Calu3 (cell line): ENCODE measurements at regions not wholly inside any gene's neighbourhood (a gene's known extent, or its start where the extent isn't known, plus 50 kb on each side); places are given as distances from the start of the nearest gene placed in this dataset.

Experiments
- BruUV-seq: library from RNA; stranded (reverse); fragments of 400-500 nt; replicated peaks from 2 replicates; lab custom pipeline; 2021; lab: Mats Ljungman, UMichigan
- CTCF ChIA-PET: fragments of 300-600 bp; sonication (Branson Sonifier 250); formaldehyde crosslinking; loops from one replicate; lab custom pipeline; 2022; ENCODE audit warnings: antibody characterized with exemption; lab: Charles Lee
- DNase-seq: peaks from one replicate; pipeline ENCODE4 v3.0.0; 2022
- H3K27ac Mint-ChIP-seq: one replicate; pipeline ENCODE4 v1.8.0; 2022; ENCODE audit warnings: mixed read lengths; ENCODE audit not compliant: unreplicated experiment
- H3K27me3 Mint-ChIP-seq: one replicate; pipeline ENCODE4 v1.8.0; 2022; ENCODE audit warnings: mixed read lengths; ENCODE audit not compliant: unreplicated experiment
- H3K36me3 Mint-ChIP-seq: one replicate; pipeline ENCODE4 v1.8.0; 2022; ENCODE audit warnings: mild to moderate bottlenecking, moderate library complexity, mixed read lengths; ENCODE audit not compliant: insufficient read depth, unreplicated experiment
- H3K4me1 Mint-ChIP-seq: one replicate; pipeline ENCODE4 v1.8.0; 2022; ENCODE audit warnings: mild to moderate bottlenecking, low read depth, mixed read lengths; ENCODE audit not compliant: unreplicated experiment
- H3K4me3 Mint-ChIP-seq: one replicate; pipeline ENCODE4 v1.8.0; 2022; ENCODE audit warnings: mild to moderate bottlenecking, low read depth, moderate library complexity, mixed read lengths; ENCODE audit not compliant: unreplicated experiment
- H3K9me3 Mint-ChIP-seq: one replicate; pipeline ENCODE4 v1.8.0; 2022; ENCODE audit warnings: low read depth, mixed read lengths; ENCODE audit not compliant: unreplicated experiment
- intact Hi-C: fragments of 100-400 bp; cut with micrococcal nuclease; formaldehyde crosslinking; loops from one replicate; pipeline ENCODE4 v1.10.0; 2022; ENCODE audit not compliant: unreplicated experiment
- TF ChIP-seq, protein P1 (sequence below): fragments of 200-600 bp; IDR thresholded peaks from one replicate; pipeline ENCODE4 v1.8.0; 2022; ENCODE audit warnings: antibody characterized with exemption; ENCODE audit not compliant: unreplicated experiment

DNA sequence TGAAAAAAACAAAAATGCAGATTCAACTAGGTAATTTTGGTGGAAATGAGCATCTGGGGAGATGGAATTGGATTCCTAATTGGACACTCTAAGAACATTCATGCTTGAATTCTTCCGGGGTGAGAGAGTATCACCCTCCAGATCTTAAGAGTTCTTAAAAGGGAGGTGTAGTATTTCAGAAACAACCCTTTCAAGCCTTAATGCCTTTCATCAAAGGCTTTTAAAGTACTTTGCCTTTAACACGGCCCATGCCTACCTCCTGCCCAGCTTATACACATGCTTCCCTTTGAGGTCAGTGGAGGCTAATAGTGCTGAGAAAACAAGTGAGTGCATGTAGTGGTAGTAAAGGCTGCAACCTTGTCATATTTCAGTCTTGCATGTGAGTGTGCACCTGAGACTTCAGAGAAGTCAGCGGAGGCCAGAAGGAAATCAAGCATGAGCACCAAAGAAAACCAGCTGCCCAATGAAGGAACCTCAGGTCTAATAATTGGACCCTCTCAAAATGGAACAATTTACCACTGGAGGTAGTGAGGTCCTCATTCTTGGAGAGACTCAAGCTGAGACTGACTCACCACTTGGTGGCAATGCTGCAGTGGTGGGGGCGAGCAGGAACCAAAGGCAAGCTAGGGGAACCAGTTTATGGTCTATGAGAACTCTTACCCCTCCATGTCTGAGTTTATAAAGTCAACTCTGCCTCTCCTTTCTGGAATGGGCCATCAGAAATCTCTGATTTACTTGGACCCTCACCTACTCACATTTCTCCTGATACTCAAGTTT lies 98.4 kb upstream of the GDNF start:
- CTCF ChIA-PET: interaction anchor here (0.6 kb wide), 1 partner anchor 271 kb away, joined by 3 read pairs; no protein-coding TSS in a partner anchor
- DNase-seq: no peak
- intact Hi-C loops: no loop called here
- no TSS peak for BruUV-seq
- TF ChIP-seq, protein P1, sequence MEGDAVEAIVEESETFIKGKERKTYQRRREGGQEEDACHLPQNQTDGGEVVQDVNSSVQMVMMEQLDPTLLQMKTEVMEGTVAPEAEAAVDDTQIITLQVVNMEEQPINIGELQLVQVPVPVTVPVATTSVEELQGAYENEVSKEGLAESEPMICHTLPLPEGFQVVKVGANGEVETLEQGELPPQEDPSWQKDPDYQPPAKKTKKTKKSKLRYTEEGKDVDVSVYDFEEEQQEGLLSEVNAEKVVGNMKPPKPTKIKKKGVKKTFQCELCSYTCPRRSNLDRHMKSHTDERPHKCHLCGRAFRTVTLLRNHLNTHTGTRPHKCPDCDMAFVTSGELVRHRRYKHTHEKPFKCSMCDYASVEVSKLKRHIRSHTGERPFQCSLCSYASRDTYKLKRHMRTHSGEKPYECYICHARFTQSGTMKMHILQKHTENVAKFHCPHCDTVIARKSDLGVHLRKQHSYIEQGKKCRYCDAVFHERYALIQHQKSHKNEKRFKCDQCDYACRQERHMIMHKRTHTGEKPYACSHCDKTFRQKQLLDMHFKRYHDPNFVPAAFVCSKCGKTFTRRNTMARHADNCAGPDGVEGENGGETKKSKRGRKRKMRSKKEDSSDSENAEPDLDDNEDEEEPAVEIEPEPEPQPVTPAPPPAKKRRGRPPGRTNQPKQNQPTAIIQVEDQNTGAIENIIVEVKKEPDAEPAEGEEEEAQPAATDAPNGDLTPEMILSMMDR: no peak
- no peaks in the 10 kb centered on the region for H3K36me3 Mint-ChIP-seq
- no peak overlapping the region for H3K4me3 Mint-ChIP-seq
- no peak overlapping the region for H3K27ac Mint-ChIP-seq
- H3K4me1 Mint-ChIP-seq: no peaks in the 10 kb centered on the region
- H3K9me3 Mint-ChIP-seq: no peaks in the 10 kb centered on the region
- peaks cover 68% of the 10 kb centered on the region for H3K27me3 Mint-ChIP-seq

DNA sequence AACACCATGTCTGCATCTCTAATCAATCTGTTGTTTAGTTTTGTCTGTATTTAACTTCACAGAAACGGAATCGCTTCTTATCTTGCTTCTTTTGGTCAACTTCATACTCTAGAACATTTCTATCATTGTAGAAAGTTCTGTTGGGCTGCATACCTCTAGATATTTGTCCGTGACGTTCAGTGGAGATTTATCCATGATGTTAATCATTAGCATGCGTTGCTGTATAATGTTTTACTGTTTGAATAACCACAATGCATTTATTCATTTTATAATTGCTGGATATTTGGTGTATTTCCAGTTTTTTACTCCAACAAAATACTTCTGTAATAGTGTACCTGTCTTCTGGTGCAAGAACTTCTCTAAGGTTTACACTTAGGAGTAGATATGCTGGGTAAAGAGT lies 96.2 kb upstream of the GDNF start:
- H3K27ac Mint-ChIP-seq: no peak overlapping the region
- no peaks in the 10 kb centered on the region for H3K9me3 Mint-ChIP-seq
- no peaks in the 10 kb centered on the region for H3K36me3 Mint-ChIP-seq
- CTCF ChIA-PET: no interaction called here
- no peak for DNase-seq
- TF ChIP-seq, protein P1: no peak
- no peak overlapping the region for H3K4me3 Mint-ChIP-seq
- H3K4me1 Mint-ChIP-seq: no peaks in the 10 kb centered on the region
- intact Hi-C loops: no loop called here
- peaks cover 86% of the 10 kb centered on the region for H3K27me3 Mint-ChIP-seq
- no TSS peak for BruUV-seq

DNA sequence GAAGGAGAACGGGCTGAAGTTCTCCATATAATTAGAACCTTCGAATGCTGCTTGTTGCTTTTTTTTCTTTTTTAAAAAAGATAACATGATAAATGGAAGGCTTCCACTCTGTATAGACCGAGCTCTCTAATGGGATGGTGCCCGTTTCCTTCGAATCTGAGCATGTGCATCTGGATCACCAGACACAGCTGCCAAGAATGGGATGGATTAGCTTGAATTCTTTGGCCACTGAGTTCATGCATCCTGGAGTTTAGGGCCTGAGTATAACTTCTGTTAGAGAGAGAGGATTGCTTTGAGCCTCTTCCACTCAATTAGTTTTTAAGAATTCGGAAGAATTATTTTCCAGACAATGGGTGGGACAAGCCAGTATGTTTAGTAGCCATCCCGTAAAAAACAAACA lies 93.7 kb upstream of the GDNF start:
- Mint-ChIP-seq H3K4me1 (no peaks in the 10 kb centered on the region), H3K27ac (no peak overlapping the region), H3K9me3 (no peaks in the 10 kb centered on the region), H3K36me3 (no peaks in the 10 kb centered on the region), H3K4me3 (no peak overlapping the region), H3K27me3 (peaks cover 87% of the 10 kb centered on the region)
- TF ChIP-seq, protein P1: no peak
- no peak for DNase-seq
- BruUV-seq: no TSS peak
- CTCF ChIA-PET: no interaction called here
- intact Hi-C loops: no loop called here

DNA sequence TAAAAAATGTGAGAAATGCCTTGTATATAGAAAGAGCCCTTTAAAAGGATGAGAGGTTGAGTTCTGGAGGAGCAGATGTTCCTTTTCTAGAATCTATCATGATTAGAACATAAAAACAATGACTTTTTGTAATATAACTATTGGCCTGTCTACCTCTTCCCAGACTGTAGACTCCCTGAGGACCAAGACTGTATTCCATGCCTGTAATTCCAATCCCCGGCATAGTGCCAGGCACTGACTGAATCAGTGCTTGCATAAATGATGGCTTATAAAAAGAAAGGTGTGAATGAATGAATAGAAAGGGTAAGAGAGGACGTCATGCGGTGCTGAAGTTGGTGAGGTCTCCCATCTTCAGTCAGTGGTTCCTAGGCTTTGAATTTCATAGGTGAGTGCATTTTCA lies 92.6 kb upstream of the GDNF start:
- no TSS peak for BruUV-seq
- CTCF ChIA-PET: no interaction called here
- Mint-ChIP-seq H3K27ac (no peak overlapping the region), H3K4me1 (no peaks in the 10 kb centered on the region), H3K9me3 (no peaks in the 10 kb centered on the region), H3K36me3 (no peaks in the 10 kb centered on the region), H3K4me3 (no peak overlapping the region), H3K27me3 (peaks cover 82% of the 10 kb centered on the region)
- intact Hi-C loops: no loop called here
- TF ChIP-seq, protein P1: no peak
- no peak for DNase-seq
